H1 (cell line): ENCODE measurements at regions not wholly inside any gene's neighbourhood (a gene's known extent, or its start where the extent isn't known, plus 50 kb on each side); places are given as distances from the start of the nearest gene placed in this dataset.

Experiments
- CTCF ChIA-PET: fragments of 300-600 bp; sonication (Branson Sonifier 250); formaldehyde crosslinking; loops from one replicate; lab custom pipeline; 2021; ENCODE audit not compliant: partially characterized antibody; lab: Charles Lee
- POLR2A ChIA-PET: fragments of 300-600 bp; sonication (Branson Sonifier 250); formaldehyde crosslinking; loops from one replicate; lab custom pipeline; 2021; ENCODE audit warnings: inconsistent platforms; ENCODE audit not compliant: partially characterized antibody; lab: Charles Lee
- DNase-seq, 2 experiments: peaks; one replicate each; pipeline versions ENCODE4 v3.0.0 to v3.0.0-alpha.2; 2010 to 2022; ENCODE audit warnings: low spot score in 2 of 2, low read depth in 1 of 2, mixed read lengths in 1 of 2
- FAIRE-seq: peaks from 2 replicates; lab custom pipeline; 2011; peaks lifted over from hg19 to GRCh38; lab: Jason Lieb, UNC
- H2AFZ ChIP-seq: 2 replicates; pipeline ENCODE4 v1.8.1; 2012; ENCODE audit warnings: low read length, inconsistent platforms
- H2AK5ac ChIP-seq: 2 replicates; pipeline ENCODE4 v1.6.1; 2013; ENCODE audit warnings: low read depth, low read length
- H2BK120ac ChIP-seq: replicated peaks from 2 replicates; pipeline ENCODE3; 2013; ENCODE audit warnings: low read depth, low read length, inconsistent platforms
- H2BK12ac ChIP-seq: 2 replicates; pipeline ENCODE4 v1.6.1; 2013; ENCODE audit warnings: low read depth, low read length
- H2BK15ac ChIP-seq: 2 replicates; pipeline ENCODE4 v1.6.1; 2013; ENCODE audit warnings: low read length
- H2BK20ac ChIP-seq: 2 replicates; pipeline ENCODE4 v1.6.1; 2013; ENCODE audit warnings: low read length
- H2BK5ac ChIP-seq: 2 replicates; pipeline ENCODE4 v1.6.1; 2013; ENCODE audit warnings: low read depth, low read length
- H3K14ac ChIP-seq: 2 replicates; pipeline ENCODE4 v1.6.1; 2013; ENCODE audit warnings: inconsistent platforms; ENCODE audit not compliant: insufficient read length
- H3K18ac ChIP-seq: 2 replicates; pipeline ENCODE4 v1.6.1; 2013; ENCODE audit warnings: low read length; ENCODE audit errors: extremely low read depth
- H3K23ac ChIP-seq: 2 replicates; pipeline ENCODE4 v1.6.1; 2013; ENCODE audit warnings: inconsistent platforms; ENCODE audit not compliant: insufficient read length
- H3K23me2 ChIP-seq: 2 replicates; pipeline ENCODE4 v1.6.1; 2013; ENCODE audit warnings: low read depth, low read length
- H3K27ac ChIP-seq: 2 replicates; pipeline ENCODE4 v1.6.1; 2011; ENCODE audit warnings: low read depth, low read length, inconsistent platforms
- H3K27me3 ChIP-seq, 4 experiments: replicated peaks in 1 of 4; 1 replicate in 1 of 4; 2 replicates in 3 of 4; pipeline versions ENCODE4 v1.6.1 to v1.8.1; 2011 to 2013; ENCODE audit warnings: low read length in 3 of 4, mild to moderate bottlenecking in 3 of 4, inconsistent platforms in 2 of 4, mixed read lengths in 2 of 4, moderate library complexity in 1 of 4; ENCODE audit not compliant: control insufficient read depth in 3 of 4, insufficient read depth in 3 of 4; ENCODE audit errors: extremely low read depth in 1 of 4
- H3K36me3 ChIP-seq, 4 experiments: 2 replicates each; pipeline versions ENCODE4 v1.6.1 to v1.8.1; 2011 to 2013; ENCODE audit warnings: mild to moderate bottlenecking in 4 of 4, low read length in 3 of 4, moderate library complexity in 2 of 4, control low read depth in 1 of 4, inconsistent platforms in 1 of 4; ENCODE audit not compliant: insufficient read depth in 4 of 4, control insufficient read depth in 2 of 4
- H3K4ac ChIP-seq: replicated peaks from 2 replicates; pipeline ENCODE3; 2013; ENCODE audit warnings: low read length, low read depth, mixed read lengths, inconsistent platforms; ENCODE audit not compliant: insufficient read length
- H3K4me1 ChIP-seq, 4 experiments: replicated peaks in 1 of 4; 1 replicate in 1 of 4; 2 replicates in 3 of 4; pipeline versions ENCODE4 v1.6.1 to v1.8.1; 2011 to 2013; ENCODE audit warnings: low read length in 3 of 4, inconsistent platforms in 2 of 4, mixed read lengths in 1 of 4; ENCODE audit not compliant: insufficient read depth in 4 of 4, control insufficient read depth in 3 of 4
- H3K4me2 ChIP-seq, 2 experiments: 2 replicates each; pipeline versions ENCODE4 v1.6.1 to v1.8.1; 2011 to 2013; ENCODE audit warnings: low read depth in 2 of 2, low read length in 2 of 2, control low read depth in 1 of 2, inconsistent platforms in 1 of 2, mild to moderate bottlenecking in 1 of 2; ENCODE audit not compliant: insufficient read depth in 1 of 2
- H3K4me3 ChIP-seq, 4 experiments: fragments of 200-600, 300-600 bp in 1 of 4; sonication (generic), shearing (Covaris generic), sonication (Bioruptor Twin) in 1 of 4; 2 replicates each; pipeline versions ENCODE4 v1.5.1 to v1.8.1; 2011 to 2016; ENCODE audit warnings: low read length in 4 of 4, low read depth in 3 of 4, control low read depth in 2 of 4, inconsistent platforms in 2 of 4, mild to moderate bottlenecking in 2 of 4, mixed read lengths in 1 of 4, moderate library complexity in 1 of 4; ENCODE audit not compliant: insufficient read depth in 2 of 4; ENCODE audit errors: extremely low read depth in 1 of 4
- H3K56ac ChIP-seq: replicated peaks from 2 replicates; pipeline ENCODE3; 2013; ENCODE audit warnings: low read depth, mild to moderate bottlenecking, mixed read lengths, low read length, inconsistent platforms; ENCODE audit not compliant: insufficient read length
- H3K79me1 ChIP-seq: 2 replicates; pipeline ENCODE4 v1.6.1; 2013; ENCODE audit warnings: low read depth, low read length, control low read depth
- H3K79me2 ChIP-seq, 2 experiments: 2 replicates each; pipeline versions ENCODE4 v1.6.1 to v1.8.1; 2012 to 2013; ENCODE audit warnings: low read length in 2 of 2, mild to moderate bottlenecking in 2 of 2, inconsistent platforms in 1 of 2; ENCODE audit not compliant: insufficient read depth in 2 of 2, control insufficient read depth in 1 of 2
- H3K9ac ChIP-seq, 4 experiments: replicated peaks in 1 of 4; 1 replicate in 1 of 4; 2 replicates in 3 of 4; pipeline versions ENCODE4 v1.6.1 to v1.8.1; 2011 to 2013; ENCODE audit warnings: low read depth in 3 of 4, low read length in 3 of 4, control low read depth in 2 of 4, mild to moderate bottlenecking in 2 of 4, moderate library complexity in 2 of 4, inconsistent platforms in 1 of 4; ENCODE audit errors: extremely low read depth in 1 of 4
- H3K9me3 ChIP-seq, 2 experiments: 2 replicates each; pipeline versions ENCODE4 v1.6.1 to v1.8.1; 2012 to 2013; ENCODE audit warnings: mild to moderate bottlenecking in 2 of 2, moderate library complexity in 2 of 2, control low read depth in 1 of 2, inconsistent platforms in 1 of 2, low read depth in 1 of 2, low read length in 1 of 2, mixed read lengths in 1 of 2; ENCODE audit not compliant: insufficient read depth in 2 of 2
- H4K20me1 ChIP-seq, 2 experiments: replicated peaks in 1 of 2; 2 replicates each; pipeline versions ENCODE3 to v1.8.1; 2011 to 2013; ENCODE audit warnings: inconsistent platforms in 2 of 2, low read length in 2 of 2, mild to moderate bottlenecking in 1 of 2; ENCODE audit not compliant: insufficient read depth in 2 of 2, control insufficient read depth in 1 of 2
- H4K5ac ChIP-seq: 2 replicates; pipeline ENCODE4 v1.6.1; 2013; ENCODE audit warnings: low read length, low read depth, mixed read lengths, inconsistent platforms; ENCODE audit not compliant: insufficient read length
- H4K8ac ChIP-seq: 2 replicates; pipeline ENCODE4 v1.8.0; 2013; ENCODE audit warnings: mild to moderate bottlenecking, moderate library complexity, low read length, inconsistent platforms; ENCODE audit not compliant: insufficient read depth; ENCODE audit errors: extremely low read depth
- H4K91ac ChIP-seq: replicated peaks from 2 replicates; pipeline ENCODE3; 2013; ENCODE audit warnings: low read length, mixed read lengths, inconsistent platforms; ENCODE audit not compliant: insufficient read length
- ASH2L ChIP-seq: fragments of 200-600, 300-600 bp; sonication (generic); IDR thresholded peaks from one replicate; pipeline ENCODE4 v1.7.1; 2017; ENCODE audit warnings: low read length
- GABPA ChIP-seq: IDR thresholded peaks from 2 replicates; pipeline ENCODE4 v1.6.1; 2011; ENCODE audit warnings: mild to moderate bottlenecking, low read length, moderate library complexity, borderline replicate concordance; ENCODE audit not compliant: insufficient read depth
- NANOG ChIP-seq: IDR thresholded peaks from 2 replicates; pipeline ENCODE4 v1.6.1; 2011; ENCODE audit warnings: low read length, low read depth, mild to moderate bottlenecking, inconsistent platforms; ENCODE audit not compliant: insufficient read depth, poor library complexity, severe bottlenecking
- RBBP5 ChIP-seq: IDR thresholded peaks from 2 replicates; pipeline ENCODE4 v1.7.1; 2012; ENCODE audit warnings: low read depth, mild to moderate bottlenecking, inconsistent platforms, low read length, moderate library complexity, borderline replicate concordance
- TAF1 ChIP-seq: IDR thresholded peaks from 2 replicates; pipeline ENCODE4 v1.6.1; 2011; ENCODE audit warnings: mild to moderate bottlenecking, low read depth, low read length
- WGBS, 2 experiments: shearing (Covaris generic) in 1 of 2; methylation state at CpG; one replicate each; pipeline versions ENCODE4 v1.1.6 to v1.1.7; 2013 to 2015; ENCODE audit warnings: low lambda C conversion rate in 2 of 2, mixed read lengths in 2 of 2, inconsistent platforms in 1 of 2, low coverage in 1 of 2, missing lambda C conversion rate in 1 of 2; ENCODE audit not compliant: insufficient replicate concordance in 2 of 2, insufficient coverage in 1 of 2, insufficient read length in 1 of 2; ENCODE audit errors: extremely low coverage in 1 of 2, missing lambda C conversion rate in 1 of 2; 5-methylcytosine and 5-hydroxymethylcytosine counted together

GRCh38 chr11:130614591-130614990 lies 166.1 kb downstream of the ADAMTS15 start:
- TF ChIP-seq RBBP5 (no peak), TAF1 (no peak), ASH2L (no peak), NANOG (no peak), GABPA (no peak)
- peak in 1 of 2 experiments; percentile 8 for DNase-seq
- H3K9me3 ChIP-seq, result no peaks in the 10 kb centered on the region

More at GRCh38 chr11:130614591-130614990, 166.1 kb downstream of the ADAMTS15 start:
- H3K4me3 ChIP-seq, result no peak overlapping the region
- POLR2A ChIA-PET, result no interaction called here
- FAIRE-seq, result no peak
- CTCF ChIA-PET, result no interaction called here
- H2BK20ac ChIP-seq, result no peak overlapping the region
- no peak overlapping the region for H2AFZ ChIP-seq
- no peak overlapping the region for H3K4me2 ChIP-seq
- H3K36me3 ChIP-seq, result no peaks in the 10 kb centered on the region
- H4K20me1 ChIP-seq, result no peaks in the 10 kb centered on the region
- no peak overlapping the region for H3K27ac ChIP-seq
- H3K9ac ChIP-seq, result no peak overlapping the region
- 82% methylated on average over 3 of the region's 3 CpGs; no CpG with 5 or more reads in 1 of the 2 experiments for WGBS, 2 experiments
- H2BK12ac ChIP-seq, result no peak overlapping the region
- no peak overlapping the region for H3K14ac ChIP-seq
- no peak overlapping the region for H4K5ac ChIP-seq
- H3K18ac ChIP-seq, result no peak overlapping the region
- no peak overlapping the region for H3K56ac ChIP-seq
- no peak overlapping the region for H3K23ac ChIP-seq
- H2AK5ac ChIP-seq, result no peak overlapping the region
- H3K23me2 ChIP-seq, result peaks cover 3% of the 10 kb centered on the region; the same call in 1 of the 2 replicates
- H3K4me1 ChIP-seq, result no peaks in the 10 kb centered on the region
- H4K91ac ChIP-seq, result no peak overlapping the region
- H2BK15ac ChIP-seq, result no peak overlapping the region
- H2BK120ac ChIP-seq, result no peak overlapping the region
- no peaks in the 10 kb centered on the region for H3K79me2 ChIP-seq
- H3K27me3 ChIP-seq, result no peaks in the 10 kb centered on the region
- no peak overlapping the region for H4K8ac ChIP-seq
- H3K79me1 ChIP-seq, result no peaks in the 10 kb centered on the region
- no peak overlapping the region for H2BK5ac ChIP-seq
- no peak overlapping the region for H3K4ac ChIP-seq
